ENCODE measurements at regions not wholly inside any gene's neighbourhood (a gene's known extent, or its start where the extent isn't known, plus 50 kb on each side); places are given as distances from the start of the nearest gene placed in this dataset.
A peak's percentile ranks its signal among the peaks of the same experiment; 100 is the strongest.

- Histone ChIP-seq H3K27me3 (ENCODE audit: control insufficient read depth in 4 of 4, insufficient read depth in 4 of 4, low read length in 3 of 4) (no peaks in the 10 kb centered on the region), H3K9ac (ENCODE audit: low read depth in 1 of 2, low read length in 2 of 2) (no peak overlapping the region), H3K4me3 (ENCODE audit: low read depth in 1 of 3, low read length in 3 of 3) (no peak overlapping the region), H3K36me3 (ENCODE audit: control insufficient read depth in 4 of 4, insufficient read depth in 3 of 4, low read depth in 1 of 4, low read length in 3 of 4) (no peaks in the 10 kb centered on the region), H3K27ac (ENCODE audit: low read depth in 1 of 2, low read length in 2 of 2) (no peak overlapping the region), H3K4me1 (ENCODE audit: control insufficient read depth in 4 of 4, insufficient read depth in 4 of 4, low read length in 3 of 4) (peaks cover 0 to 3% (median 0%) of the 10 kb centered on the region in 4 donors), H3K9me3 (ENCODE audit: control insufficient read depth in 4 of 4, low read length in 3 of 4) (no peaks in the 10 kb centered on the region)
- 80% methylated on average over 9 of the region's 9 CpGs for WGBS
- DNase-seq (ENCODE audit: low spot score) = no peak
- TF ChIP-seq SP1 (IDR thresholded peaks at IDR 0.05) = no peak
- TF ChIP-seq GABPA (IDR thresholded peaks at IDR 0.05 in 1 of 2, conservative IDR thresholded peaks at IDR 0.05 in 1 of 2) = no peak
- TF ChIP-seq MAX (IDR thresholded peaks at IDR 0.05) = no peak
- TF ChIP-seq JUND (IDR thresholded peaks at IDR 0.05) = no peak
- no peak for TF ChIP-seq CTCF (IDR thresholded peaks at IDR 0.05; ENCODE audit: low read depth, low read length, missing input control)
- TF ChIP-seq EGR1 (IDR thresholded peaks at IDR 0.05; ENCODE audit: low read depth in 2 of 2) = no peak
- TF ChIP-seq NR2F2 (IDR thresholded peaks at IDR 0.05) = no peak
- TF ChIP-seq RXRA (IDR thresholded peaks at IDR 0.05) = no peak
- TF ChIP-seq RAD21 (IDR thresholded peaks at IDR 0.05) = no peak
- TF ChIP-seq, protein P1, sequence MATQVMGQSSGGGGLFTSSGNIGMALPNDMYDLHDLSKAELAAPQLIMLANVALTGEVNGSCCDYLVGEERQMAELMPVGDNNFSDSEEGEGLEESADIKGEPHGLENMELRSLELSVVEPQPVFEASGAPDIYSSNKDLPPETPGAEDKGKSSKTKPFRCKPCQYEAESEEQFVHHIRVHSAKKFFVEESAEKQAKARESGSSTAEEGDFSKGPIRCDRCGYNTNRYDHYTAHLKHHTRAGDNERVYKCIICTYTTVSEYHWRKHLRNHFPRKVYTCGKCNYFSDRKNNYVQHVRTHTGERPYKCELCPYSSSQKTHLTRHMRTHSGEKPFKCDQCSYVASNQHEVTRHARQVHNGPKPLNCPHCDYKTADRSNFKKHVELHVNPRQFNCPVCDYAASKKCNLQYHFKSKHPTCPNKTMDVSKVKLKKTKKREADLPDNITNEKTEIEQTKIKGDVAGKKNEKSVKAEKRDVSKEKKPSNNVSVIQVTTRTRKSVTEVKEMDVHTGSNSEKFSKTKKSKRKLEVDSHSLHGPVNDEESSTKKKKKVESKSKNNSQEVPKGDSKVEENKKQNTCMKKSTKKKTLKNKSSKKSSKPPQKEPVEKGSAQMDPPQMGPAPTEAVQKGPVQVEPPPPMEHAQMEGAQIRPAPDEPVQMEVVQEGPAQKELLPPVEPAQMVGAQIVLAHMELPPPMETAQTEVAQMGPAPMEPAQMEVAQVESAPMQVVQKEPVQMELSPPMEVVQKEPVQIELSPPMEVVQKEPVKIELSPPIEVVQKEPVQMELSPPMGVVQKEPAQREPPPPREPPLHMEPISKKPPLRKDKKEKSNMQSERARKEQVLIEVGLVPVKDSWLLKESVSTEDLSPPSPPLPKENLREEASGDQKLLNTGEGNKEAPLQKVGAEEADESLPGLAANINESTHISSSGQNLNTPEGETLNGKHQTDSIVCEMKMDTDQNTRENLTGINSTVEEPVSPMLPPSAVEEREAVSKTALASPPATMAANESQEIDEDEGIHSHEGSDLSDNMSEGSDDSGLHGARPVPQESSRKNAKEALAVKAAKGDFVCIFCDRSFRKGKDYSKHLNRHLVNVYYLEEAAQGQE (IDR thresholded peaks at IDR 0.05) = no peak
- TF ChIP-seq FOXA1 (IDR thresholded peaks at IDR 0.05) = no peak
- no peak for TF ChIP-seq ZBTB33 (IDR thresholded peaks at IDR 0.05)
- TF ChIP-seq TAF1 (conservative IDR thresholded peaks at IDR 0.05) = no peak
- no peak for TF ChIP-seq YY1 (IDR thresholded peaks at IDR 0.05)
These were observed 972.8 kb downstream of the ANKRD7 start for GRCh38 chr7:119197172-119197876.

GRCh38 chr7:119197877-119198527 is 973.5 kb downstream of the ANKRD7 start:
- no peak overlapping the region for H3K9ac ChIP-seq (ENCODE audit: low read depth in 1 of 2, low read length in 2 of 2)
- DNase-seq (ENCODE audit: low spot score) = no peak
- H3K27ac ChIP-seq (ENCODE audit: low read depth in 1 of 2, low read length in 2 of 2) = no peak overlapping the region
- H3K4me3 ChIP-seq (ENCODE audit: low read depth in 1 of 3, low read length in 3 of 3) = no peak overlapping the region
- peak; percentile 71 for TF ChIP-seq CTCF (IDR thresholded peaks at IDR 0.05; ENCODE audit: low read depth, low read length, missing input control)
- no peak for TF ChIP-seq SP1 (IDR thresholded peaks at IDR 0.05)
- peak; percentile 69 to 78 for TF ChIP-seq RAD21 (IDR thresholded peaks at IDR 0.05)
- 19% methylated on average over 8 of the region's 8 CpGs for WGBS
- H3K9me3 ChIP-seq (ENCODE audit: control insufficient read depth in 4 of 4, low read length in 3 of 4) = no peaks in the 10 kb centered on the region
- H3K4me1 ChIP-seq (ENCODE audit: control insufficient read depth in 4 of 4, insufficient read depth in 4 of 4, low read length in 3 of 4) = peaks cover 0 to 3% (median 0%) of the 10 kb centered on the region in 4 donors
- H3K36me3 ChIP-seq (ENCODE audit: control insufficient read depth in 4 of 4, insufficient read depth in 3 of 4, low read depth in 1 of 4, low read length in 3 of 4) = no peaks in the 10 kb centered on the region
- H3K27me3 ChIP-seq (ENCODE audit: control insufficient read depth in 4 of 4, insufficient read depth in 4 of 4, low read length in 3 of 4) = no peaks in the 10 kb centered on the region

Measured in liver (tissue), 8 donors.